Endothelial cell of umbilical vein (primary cell): ENCODE measurements at regions not wholly inside any gene's neighbourhood (a gene's known extent, or its start where the extent isn't known, plus 50 kb on each side); places are given as distances from the start of the nearest gene placed in this dataset.

Source experiments
- BruUV-seq: library from RNA; stranded (reverse); fragments of 400-500 nt; replicated peaks from 2 replicates; lab custom pipeline; 2021; lab: Mats Ljungman, UMichigan
- CTCF ChIA-PET: fragments of 300-600, 350-600 bp; sonication (Branson Sonifier 250); formaldehyde crosslinking; loops from one replicate; lab custom pipeline; 2021; ENCODE audit warnings: antibody characterized with exemption, inconsistent platforms; lab: Charles Lee
- POLR2A ChIA-PET: fragments of 300-600, 350-600 bp; sonication (Branson Sonifier 250); formaldehyde crosslinking; loops from one replicate; lab custom pipeline; 2021; ENCODE audit warnings: antibody characterized with exemption, inconsistent platforms; lab: Charles Lee
- DNase-seq: peaks from one replicate; pipeline ENCODE4 v3.0.0-alpha.2; 2011; ENCODE audit warnings: low read depth, low spot score
- FAIRE-seq: peaks from 2 replicates; lab custom pipeline; 2011; peaks lifted over from hg19 to GRCh38; lab: Jason Lieb, UNC
- H2AFZ ChIP-seq: 2 replicates; pipeline ENCODE4 v1.6.0; 2012; ENCODE audit warnings: low read depth, low read length, control low read depth, inconsistent platforms
- H3K27ac ChIP-seq: 2 replicates; pipeline ENCODE4 v1.5.1; 2011; ENCODE audit warnings: low read depth, mild to moderate bottlenecking, control low read depth, low read length, moderate library complexity; ENCODE audit not compliant: insufficient read depth
- H3K27me3 ChIP-seq, 2 experiments: 2 replicates each; pipeline versions ENCODE4 v1.6.0 to v1.6.1; 2011; ENCODE audit warnings: low read length in 2 of 2, mixed read lengths in 1 of 2; ENCODE audit not compliant: control insufficient read depth in 2 of 2, insufficient read depth in 2 of 2
- H3K36me3 ChIP-seq, 2 experiments: 2 replicates in 1 of 2; 3 replicates in 1 of 2; pipeline ENCODE4 v1.5.1; 2011; ENCODE audit warnings: low read length in 2 of 2, mild to moderate bottlenecking in 1 of 2, moderate library complexity in 1 of 2; ENCODE audit not compliant: control insufficient read depth in 2 of 2, insufficient read depth in 2 of 2; ENCODE audit errors: extremely low read depth in 1 of 2
- H3K4me1 ChIP-seq: 3 replicates; pipeline ENCODE4 v1.5.1; 2011; ENCODE audit warnings: mild to moderate bottlenecking, low read length; ENCODE audit not compliant: control insufficient read depth, insufficient read depth; ENCODE audit errors: extremely low read depth
- H3K4me2 ChIP-seq: 2 replicates; pipeline ENCODE4 v1.6.1; 2011; ENCODE audit warnings: low read length, control low read depth, mixed read lengths; ENCODE audit not compliant: insufficient read depth
- H3K4me3 ChIP-seq, 3 experiments: fragments of 200-600 bp in 1 of 3; sonication (generic), shearing (Covaris generic) in 1 of 3; replicated peaks in 1 of 3; 2 replicates each; pipeline ENCODE4 v1.5.1; 2011 to 2016; ENCODE audit warnings: control low read depth in 3 of 3, low read length in 3 of 3, mild to moderate bottlenecking in 2 of 3, inconsistent platforms in 1 of 3, low read depth in 1 of 3, moderate library complexity in 1 of 3; ENCODE audit not compliant: insufficient read depth in 1 of 3
- H3K79me2 ChIP-seq: 2 replicates; pipeline ENCODE4 v1.6.0; 2012; ENCODE audit warnings: low read length, inconsistent platforms; ENCODE audit not compliant: control insufficient read depth, insufficient read depth
- H3K9ac ChIP-seq: replicated peaks from 2 replicates; pipeline ENCODE3; 2011; ENCODE audit warnings: low read length, control low read depth; ENCODE audit not compliant: insufficient read depth; ENCODE audit errors: extremely low read depth
- H3K9me1 ChIP-seq: replicated peaks from 3 replicates; pipeline ENCODE4 v1.6.0; 2011; ENCODE audit warnings: mild to moderate bottlenecking, low read length; ENCODE audit not compliant: control insufficient read depth, insufficient read depth; ENCODE audit errors: extremely low read depth
- H3K9me3 ChIP-seq: replicated peaks from 2 replicates; pipeline ENCODE4 v1.5.1; 2012; ENCODE audit warnings: low read length, inconsistent platforms; ENCODE audit not compliant: control insufficient read depth, insufficient read depth
- H4K20me1 ChIP-seq: replicated peaks from 2 replicates; pipeline ENCODE3; 2011; ENCODE audit warnings: mild to moderate bottlenecking, low read length; ENCODE audit not compliant: control insufficient read depth, insufficient read depth; ENCODE audit errors: extremely low read depth
- CTCF ChIP-seq, 2 donors: IDR thresholded peaks; 1 replicate in 1 of 2; 2 replicates in 1 of 2; pipeline ENCODE4 v1.5.1; 2011; ENCODE audit warnings: low read length in 2 of 2, mild to moderate bottlenecking in 2 of 2, moderate library complexity in 2 of 2, control low read depth in 1 of 2, inconsistent platforms in 1 of 2, low read depth in 1 of 2; ENCODE audit not compliant: insufficient read depth in 1 of 2; ENCODE audit errors: extremely low read depth in 1 of 2
- EZH2 ChIP-seq: IDR thresholded peaks from 2 replicates; pipeline ENCODE4 v1.6.1; 2012; ENCODE audit warnings: borderline replicate concordance, low read depth, mild to moderate bottlenecking, moderate library complexity, low read length, inconsistent platforms; ENCODE audit not compliant: severe bottlenecking
- FOS ChIP-seq: IDR thresholded peaks from 2 replicates; pipeline ENCODE4 v1.6.1; 2011; ENCODE audit warnings: mild to moderate bottlenecking, low read length, moderate library complexity, borderline replicate concordance; ENCODE audit not compliant: insufficient read depth
- GATA2 ChIP-seq: IDR thresholded peaks from 2 replicates; pipeline ENCODE4 v1.7.0; 2011; ENCODE audit warnings: low read depth, mild to moderate bottlenecking, moderate library complexity, mixed read lengths, low read length; ENCODE audit not compliant: insufficient read length, insufficient read depth
- JUN ChIP-seq: IDR thresholded peaks from 2 replicates; pipeline ENCODE4 v1.6.1; 2011; ENCODE audit warnings: borderline replicate concordance, low read depth; ENCODE audit not compliant: insufficient read length, insufficient read depth
- MAX ChIP-seq: IDR thresholded peaks from 2 replicates; pipeline ENCODE4 v1.6.1; 2011; ENCODE audit not compliant: insufficient read depth, insufficient read length
- MYC ChIP-seq: IDR thresholded peaks from one replicate; pipeline ENCODE4 v1.6.1; 2011; ENCODE audit warnings: mild to moderate bottlenecking, low read depth, low read length
- POLR2A ChIP-seq: IDR thresholded peaks from 2 replicates; pipeline ENCODE4 v1.6.1; 2012; ENCODE audit warnings: low read depth, mild to moderate bottlenecking, control low read depth, low read length
- POLR2AphosphoS5 ChIP-seq: IDR thresholded peaks from 2 replicates; pipeline ENCODE4 v1.6.1; 2012; ENCODE audit warnings: low read depth, mild to moderate bottlenecking, control low read depth, low read length, moderate library complexity; ENCODE audit not compliant: insufficient read depth
- dilution Hi-C: fragments of 300-500 bp; cut with MboI; formaldehyde crosslinking; loops from one replicate; pipeline ENCODE4 v1.15.0; 2019; ENCODE audit warnings: low sequenced_read_pairs; ENCODE audit not compliant: extremely low pct_ligation_motif_present
- intact Hi-C: fragments of 100-400 bp; cut with micrococcal nuclease; formaldehyde crosslinking; loops from one replicate; pipeline ENCODE4 v1.10.0; 2022

GRCh38 chr4:149280806-149281205, 534.8 kb downstream of the IQCM start:
- ChIA-PET POLR2A (no interaction called here), CTCF (no interaction called here)
- no TSS peak for BruUV-seq
- intact Hi-C loops, result no loop called here
- Histone ChIP-seq H3K4me3 (no peak overlapping the region), H3K4me1 (no peaks in the 10 kb centered on the region), H3K27me3 (no peaks in the 10 kb centered on the region), H3K9ac (no peak overlapping the region), H3K9me3 (no peaks in the 10 kb centered on the region), H3K27ac (no peak overlapping the region), H3K36me3 (no peaks in the 10 kb centered on the region), H4K20me1 (no peaks in the 10 kb centered on the region), H3K9me1 (no peaks in the 10 kb centered on the region), H2AFZ (no peak overlapping the region), H3K4me2 (no peak overlapping the region), H3K79me2 (no peaks in the 10 kb centered on the region)
- dilution Hi-C loops, result no loop called here
- DNase-seq, result no peak
- TF ChIP-seq MAX (no peak), FOS (no peak), MYC (no peak), JUN (no peak), POLR2A (no peak), GATA2 (no peak), CTCF (IDR thresholded peaks at IDR 0.05; ENCODE audit: extremely low read depth in 1 of 2, insufficient read depth in 1 of 2, low read depth in 1 of 2, low read length in 2 of 2) (no peak), EZH2 (no peak), POLR2AphosphoS5 (no peak)
- FAIRE-seq, result no peak
